Islet precursor cell (in vitro differentiated cells): ENCODE measurements at regions not wholly inside any gene's neighbourhood (a gene's known extent, or its start where the extent isn't known, plus 50 kb on each side); places are given as distances from the start of the nearest gene placed in this dataset.
A peak's percentile ranks its signal among the peaks of the same experiment; 100 is the strongest.

Experiments
- DNase-seq: peaks from one replicate; pipeline ENCODE4 v3.0.0-alpha.2; 2018

- peak; percentile 42 for DNase-seq
These were observed 80.7 kb upstream of the DUSP5 start for GRCh38 chr10:110416776-110417711.

DNA sequence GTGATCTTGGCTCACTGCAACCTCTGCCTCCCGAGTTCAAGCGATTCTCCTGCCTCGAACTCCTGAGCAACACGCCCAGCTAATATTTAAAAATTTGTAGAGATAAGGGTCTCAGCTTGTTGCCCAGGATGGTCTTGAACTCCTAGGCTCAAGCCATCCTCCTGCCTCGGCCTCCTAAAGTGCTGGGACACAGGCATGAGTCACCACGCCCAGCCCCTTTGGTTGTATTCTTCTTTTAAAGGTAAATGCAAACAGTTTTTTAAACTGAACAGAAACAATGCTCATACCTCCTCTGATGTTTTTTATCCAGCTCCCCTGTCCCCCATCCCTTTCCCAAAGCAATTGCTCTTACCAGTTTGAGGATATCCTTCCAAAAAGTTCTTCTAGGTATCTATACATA lies 79.5 kb upstream of the DUSP5 start:
- no peak for DNase-seq

DNA sequence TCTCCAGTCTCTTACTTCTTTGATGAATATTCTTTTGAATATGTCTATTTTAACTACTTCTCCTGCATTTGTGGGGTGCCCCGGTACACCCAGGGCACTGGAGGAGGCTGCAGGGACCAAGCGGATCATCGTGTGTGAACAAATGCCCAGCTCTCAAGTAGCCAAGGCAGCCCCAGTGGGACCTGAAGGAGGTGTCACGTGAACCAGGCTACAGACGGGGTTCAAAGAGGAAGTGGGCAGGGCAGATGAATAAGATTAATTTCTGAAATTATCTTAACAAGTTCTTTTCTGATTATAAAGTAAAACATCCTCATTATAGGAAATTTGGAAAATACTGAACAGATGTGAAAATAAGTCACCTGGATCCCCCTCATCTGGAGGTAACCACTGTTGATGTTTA lies 78.4 kb upstream of the DUSP5 start:
- no peak for DNase-seq

- no peak for DNase-seq
These were observed 77.1 kb upstream of the DUSP5 start for GRCh38 chr10:110420401-110421193.

- no peak for DNase-seq
These were observed 76.1 kb upstream of the DUSP5 start for GRCh38 chr10:110421512-110422138.

GRCh38 chr10:110422548-110422947 lies 75.2 kb upstream of the DUSP5 start:
- no peak for DNase-seq

GRCh38 chr10:110423650-110424049 lies 74.1 kb upstream of the DUSP5 start:
- DNase-seq, result no peak

GRCh38 chr10:110425684-110426293 lies 71.9 kb upstream of the DUSP5 start:
- no peak for DNase-seq

DNA sequence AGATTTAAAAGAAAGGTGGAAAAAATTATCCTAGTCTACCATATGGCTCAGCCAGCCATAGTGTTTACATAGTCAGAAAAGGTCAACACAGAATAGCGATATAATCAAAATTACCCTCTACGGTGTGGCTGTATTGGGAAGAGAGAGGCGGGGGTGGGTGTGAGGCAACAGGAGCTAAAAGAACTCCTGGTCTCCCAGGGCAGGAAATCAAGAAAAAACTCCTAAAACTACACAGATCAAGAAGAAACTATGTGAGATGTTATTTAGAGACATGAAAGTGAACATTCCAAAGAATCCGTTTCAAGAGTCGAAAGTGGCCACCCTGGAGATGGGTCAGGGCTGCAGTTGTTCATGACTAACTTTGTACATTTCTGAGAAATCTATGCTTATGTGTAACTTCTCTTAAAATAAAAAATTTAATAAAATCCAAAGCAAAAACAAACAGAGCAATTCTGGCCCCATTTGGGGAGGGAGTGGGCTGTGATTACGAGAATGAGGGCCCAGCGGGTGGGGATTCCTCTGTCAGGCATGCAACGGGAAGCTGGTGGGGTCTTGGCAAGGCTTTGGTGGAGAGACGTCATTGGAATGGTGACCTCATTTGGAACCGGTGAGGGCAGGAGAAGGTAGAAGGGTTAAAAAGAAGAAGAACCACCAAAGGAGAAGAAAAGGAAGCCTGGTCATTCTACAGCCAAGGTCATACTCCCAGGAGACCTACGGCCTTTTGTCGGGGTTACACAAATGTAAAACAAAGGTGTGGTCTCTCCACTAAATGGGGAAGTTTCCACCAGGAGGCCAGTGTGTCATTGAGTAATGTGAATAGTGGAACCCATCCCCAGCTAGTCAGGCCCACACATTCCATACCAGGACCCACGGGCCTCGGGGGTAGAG lies 71.2 kb upstream of the DUSP5 start:
- DNase-seq, result no peak

- peak; percentile 60 for DNase-seq
These were observed 68.4 kb upstream of the DUSP5 start for GRCh38 chr10:110429301-110429700.

DNA sequence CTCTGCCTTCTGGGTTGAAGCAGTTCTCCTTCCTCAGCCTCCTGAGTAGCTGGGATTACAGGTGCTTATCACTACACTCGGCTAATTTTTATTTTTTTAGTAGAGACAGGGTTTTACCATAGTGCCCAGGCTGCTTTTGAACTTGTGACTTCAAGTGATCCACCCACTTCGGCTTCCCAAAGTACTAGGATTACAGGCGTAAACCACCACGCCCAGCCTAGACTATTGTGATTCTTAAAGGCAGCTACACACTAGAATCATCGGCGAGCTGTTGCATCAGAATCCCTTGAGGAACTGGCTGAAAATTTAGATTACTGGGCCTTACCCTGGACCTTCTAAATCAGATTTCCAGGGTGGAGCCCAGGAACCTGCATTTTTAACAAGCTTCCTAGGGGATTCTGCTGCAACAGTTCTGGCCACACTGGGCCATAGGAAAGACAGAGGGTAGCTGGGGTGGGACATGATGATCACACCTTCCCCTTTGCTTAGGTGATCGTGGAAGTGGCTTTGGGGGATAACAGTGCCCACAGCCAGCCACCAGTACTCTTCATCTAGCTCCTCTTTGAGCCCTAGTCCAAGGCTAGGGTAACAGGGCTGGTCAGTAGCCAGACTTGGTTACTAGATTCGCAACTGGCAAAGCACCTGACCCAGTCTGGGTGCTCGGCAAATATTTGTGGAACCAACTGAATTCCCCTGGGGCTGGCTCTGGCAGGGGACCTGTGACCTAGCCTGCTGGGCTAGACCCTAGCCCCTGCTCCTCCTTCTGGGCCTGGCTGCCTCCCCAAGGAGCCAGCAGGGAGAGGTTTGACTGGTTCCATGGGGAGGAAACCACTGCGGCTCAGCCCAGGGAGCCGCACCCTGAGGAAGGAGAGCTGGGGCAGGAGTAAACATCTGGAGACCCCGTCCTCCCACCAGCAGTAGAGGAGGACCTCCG lies 67.1 kb upstream of the DUSP5 start:
- DNase-seq, result peak; percentile 59

DNA sequence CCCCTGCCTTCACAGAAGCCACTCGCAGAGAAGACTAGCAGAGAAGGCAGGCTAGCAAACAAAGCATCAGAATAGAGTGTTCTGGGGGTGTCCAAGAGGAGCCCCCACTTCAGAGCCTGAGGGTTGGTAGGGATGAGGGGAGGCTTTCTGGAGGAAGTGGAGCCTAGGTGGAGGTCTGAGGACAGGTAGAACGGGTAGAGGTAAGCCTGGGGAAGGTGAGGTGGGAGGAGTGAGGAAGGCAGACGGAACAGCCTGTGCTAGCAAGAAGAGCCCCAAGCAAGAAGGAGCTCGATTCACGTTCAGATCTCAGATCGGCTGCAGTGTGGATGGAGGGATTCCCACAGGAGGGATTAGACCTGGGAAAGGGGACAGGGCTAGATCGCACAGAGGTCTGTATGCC lies 66.0 kb upstream of the DUSP5 start:
- DNase-seq, result peak; percentile 44

DNA sequence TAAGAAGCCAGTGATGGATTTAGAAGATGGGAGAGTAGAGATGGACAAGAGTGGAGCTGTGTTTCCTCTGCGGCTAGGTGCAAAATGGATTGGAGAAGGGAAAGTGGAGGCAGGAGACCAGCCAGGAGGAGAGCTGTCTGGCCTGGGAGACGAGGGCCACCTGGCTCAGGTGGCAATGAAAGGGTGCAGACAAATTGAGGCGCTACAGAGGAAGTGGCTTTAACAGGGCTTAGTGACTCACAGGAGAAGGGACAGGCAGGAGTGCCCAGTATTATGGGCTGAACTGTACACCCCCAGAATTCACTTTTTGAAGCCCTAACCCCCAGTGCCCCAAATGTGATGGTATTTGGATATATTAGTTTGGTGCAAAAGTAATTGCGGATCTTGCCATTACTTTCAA lies 65.6 kb upstream of the DUSP5 start:
- peak; percentile 40 for DNase-seq

DNA sequence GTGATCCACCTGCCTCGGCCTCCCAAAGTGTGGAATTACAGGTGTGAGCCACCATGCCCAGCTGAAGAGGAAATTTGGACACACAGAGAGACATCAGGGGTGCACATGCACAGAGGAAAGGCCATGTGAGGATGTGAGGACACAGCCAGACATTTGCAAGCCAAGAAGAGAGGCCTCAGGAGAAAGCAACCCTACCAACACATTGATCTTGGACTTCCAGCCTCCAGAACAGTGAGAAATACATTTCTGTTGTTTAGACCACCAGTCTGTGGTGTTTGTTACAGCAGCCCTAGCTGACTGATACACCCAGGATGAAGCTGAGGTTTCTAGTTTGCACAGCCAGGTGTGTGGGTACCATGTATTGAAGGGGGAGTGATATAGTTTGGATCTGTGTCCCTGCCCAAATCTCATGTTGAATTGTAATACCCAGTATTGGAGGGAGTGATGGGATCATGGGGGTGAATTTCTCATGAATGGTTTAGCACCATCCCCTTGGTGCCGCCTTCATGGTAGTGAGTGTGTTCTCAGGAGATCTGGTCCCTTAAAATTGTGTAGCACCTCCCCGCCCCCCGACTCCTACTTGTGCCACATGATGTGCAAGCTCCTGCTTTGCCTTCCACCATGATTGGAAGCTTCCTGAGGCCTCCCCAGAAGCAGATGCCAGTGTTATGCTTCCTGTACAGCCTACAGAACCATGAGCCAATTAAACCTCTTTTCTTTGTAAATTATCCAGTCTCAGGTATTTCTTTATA lies 64.7 kb upstream of the DUSP5 start:
- DNase-seq, result peak; percentile 15

GRCh38 chr10:110433740-110434139 lies 64.0 kb upstream of the DUSP5 start:
- DNase-seq, result peak; percentile 45

DNA sequence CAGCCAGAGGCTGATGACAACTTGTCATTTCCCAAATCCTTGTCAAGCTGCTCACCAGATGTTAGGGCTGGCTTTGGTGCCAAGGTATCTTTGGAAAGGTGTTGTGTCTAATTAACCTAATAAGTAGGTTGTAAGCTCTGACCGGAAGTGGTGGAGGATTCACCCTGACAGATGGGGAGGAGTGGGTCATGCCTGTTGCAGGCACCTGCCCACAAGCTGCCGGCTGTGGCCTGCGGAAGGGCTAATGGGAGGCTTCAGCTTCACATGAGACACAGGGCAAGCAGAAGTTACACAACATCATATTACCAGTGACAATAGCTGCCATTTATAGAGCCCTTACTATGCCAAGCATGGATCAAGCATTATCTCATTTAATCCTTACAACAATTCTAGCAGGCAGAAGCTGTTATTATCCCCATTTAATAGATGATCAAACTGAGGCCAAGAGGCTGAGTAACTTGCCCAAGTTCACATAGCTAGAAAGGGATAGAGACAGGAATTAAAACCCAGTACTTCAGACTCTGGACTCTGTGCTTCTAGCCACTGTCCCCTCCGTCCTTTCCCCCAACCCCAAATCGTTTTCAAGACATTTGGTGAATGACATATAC lies 63.1 kb upstream of the DUSP5 start:
- DNase-seq, result peak; percentile 37

DNA sequence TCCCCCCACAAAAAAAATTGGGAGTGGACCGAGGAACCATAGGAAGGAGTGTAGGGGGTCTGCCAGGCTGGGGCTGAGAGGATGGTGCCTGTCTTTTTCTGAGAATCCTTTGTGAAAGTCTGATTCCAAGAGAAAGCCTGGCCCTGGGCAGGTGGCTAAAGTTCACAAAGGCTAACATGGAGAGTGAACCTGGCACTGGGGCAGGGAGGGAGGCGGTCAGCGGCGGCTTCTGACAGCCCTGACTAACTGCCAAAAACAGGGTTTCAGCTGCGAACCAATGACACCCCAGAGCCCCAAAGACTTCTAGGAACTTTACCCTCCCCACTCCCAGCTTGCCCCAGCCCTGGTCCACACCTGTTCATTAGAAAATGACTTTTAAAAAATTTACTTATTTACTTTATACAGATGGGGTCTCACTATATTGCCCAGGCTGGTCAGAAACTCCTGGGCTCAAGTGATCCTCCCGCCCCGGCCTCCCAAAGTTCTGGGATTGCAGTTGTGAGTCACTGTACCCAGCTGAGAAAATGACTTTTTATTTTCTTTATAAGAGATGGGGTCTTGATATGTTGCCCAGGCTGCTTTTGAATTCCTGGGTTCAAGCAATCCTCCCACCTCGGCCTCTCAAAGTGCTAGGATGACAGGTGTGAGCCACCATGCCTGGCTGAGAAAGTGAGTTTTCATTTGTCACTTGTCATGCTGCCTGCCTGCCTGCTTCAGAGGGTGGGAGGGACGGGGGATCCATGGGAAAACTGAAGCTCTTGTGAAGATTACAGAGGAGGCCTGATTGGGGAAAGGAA lies 61.0 kb upstream of the DUSP5 start:
- DNase-seq, result peak; percentile 30

- DNase-seq, result no peak
These were observed 60.4 kb upstream of the DUSP5 start for GRCh38 chr10:110437351-110437605.

DNA sequence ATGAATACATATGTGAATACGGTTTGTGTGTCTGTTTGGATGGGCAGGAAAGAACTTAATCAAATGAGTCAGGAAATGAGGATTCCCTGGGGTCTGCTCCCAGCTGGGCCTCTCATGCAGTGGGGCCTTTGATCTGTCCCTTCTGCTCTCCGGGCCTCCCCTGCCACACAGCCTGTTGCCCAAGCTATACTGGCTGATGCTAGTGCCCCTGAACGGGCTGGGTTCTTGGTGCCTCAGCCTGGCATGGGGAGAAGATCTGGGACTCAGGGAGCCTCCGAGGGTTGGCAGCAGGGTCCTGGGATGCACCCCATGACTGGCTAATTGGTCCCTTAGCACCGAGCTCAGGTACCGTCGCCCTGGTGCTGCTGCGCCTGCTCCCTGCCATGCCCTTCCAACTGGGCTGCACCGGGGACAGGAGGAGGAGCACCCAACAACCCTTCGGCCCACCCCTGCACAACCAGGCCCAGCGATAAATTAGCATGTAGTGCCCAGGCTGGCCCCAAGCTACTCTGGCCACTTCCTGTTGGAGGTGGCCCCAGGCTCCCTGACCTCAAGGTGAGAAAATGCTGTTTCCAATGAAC lies 59.9 kb upstream of the DUSP5 start:
- DNase-seq, result no peak
